Esophagus squamous epithelium (tissue), 5 donors: ENCODE measurements at regions not wholly inside any gene's neighbourhood (a gene's known extent, or its start where the extent isn't known, plus 50 kb on each side); places are given as distances from the start of the nearest gene placed in this dataset.

Experiments used
- DNase-seq: peaks from one replicate; lab custom pipeline; 2025; lab: John Stamatoyannopoulos, UW
- H3K27ac ChIP-seq, 4 donors: fragments of 200-600 bp; sonication (generic); one replicate each; pipeline ENCODE4 v1.5.1; 2016 to 2019; ENCODE audit warnings: mild to moderate bottlenecking in 1 of 4
- H3K27me3 ChIP-seq, 4 donors: fragments of 200-600 bp; sonication (generic); 1 replicate in 3 of 4; 2 replicates in 1 of 4; pipeline versions ENCODE4 v1.5.1 to v1.6.0; 2017 to 2021; ENCODE audit warnings: antibody characterized with exemption in 1 of 4
- H3K36me3 ChIP-seq, 3 donors: fragments of 200-600 bp; sonication (generic); one replicate each; pipeline ENCODE4 v1.5.1; 2016 to 2019
- H3K4me1 ChIP-seq, 3 donors: fragments of 200-600 bp; sonication (generic); one replicate each; pipeline ENCODE4 v1.5.1; 2017 to 2019
- H3K4me3 ChIP-seq, 4 donors: fragments of 200-600 bp; sonication (generic); 1 replicate in 3 of 4; 2 replicates in 1 of 4; pipeline ENCODE4 v1.5.1; 2016 to 2019; ENCODE audit warnings: mild to moderate bottlenecking in 2 of 4, moderate library complexity in 1 of 4
- H3K9me3 ChIP-seq, 3 donors: fragments of 200-600 bp; sonication (generic); one replicate each; pipeline ENCODE4 v1.5.1; 2016 to 2019
- CTCF ChIP-seq, 6 experiments: fragments of 450-650 bp in 4 of 6; fragments of 200-600 bp in 2 of 6; sonication (generic) in 2 of 6; IDR thresholded peaks; one replicate each; pipeline ENCODE4 v1.5.1; 2016 to 2019; ENCODE audit warnings: antibody characterized with exemption in 6 of 6, mild to moderate bottlenecking in 4 of 6, moderate library complexity in 4 of 6
- POLR2A ChIP-seq, 4 donors: fragments of 450-650 bp; IDR thresholded peaks; one replicate each; pipeline ENCODE4 v1.6.1; 2017; ENCODE audit warnings: antibody characterized with exemption in 4 of 4, mild to moderate bottlenecking in 4 of 4, moderate library complexity in 3 of 4
- whole genome bisulfite sequencing, 2 donors: methylation state at CpG; one replicate each; pipeline ENCODE4 v1.1.5; 2018; 5-methylcytosine and 5-hydroxymethylcytosine counted together
- intact Hi-C: fragments of 100-400 bp; cut with DNase I; formaldehyde crosslinking; loops from one replicate; pipeline ENCODE4 v1.15.0; 2022
- donor health status: DM: yes; HTN: yes; CAD: no.

- WGBS, 2 donors, result 89 to 95% methylated on average over 3 of the region's 3 CpGs
- TF ChIP-seq CTCF (IDR thresholded peaks at IDR 0.05), result no peak
- TF ChIP-seq POLR2A (IDR thresholded peaks at IDR 0.05), result no peak
- intact Hi-C loops, result no loop called here
Measured at GRCh38 chr9:2502210-2502609, 119.4 kb upstream of the VLDLR start.

GRCh38 chr9:2502760-2503159, 118.8 kb upstream of the VLDLR start:
- Histone ChIP-seq H3K36me3 (no peaks in the 10 kb centered on the region), H3K27ac (no peak overlapping the region), H3K4me3 (no peak overlapping the region), H3K27me3 (no peaks in the 10 kb centered on the region), H3K4me1 (no peaks in the 10 kb centered on the region), H3K9me3 (no peaks in the 10 kb centered on the region)
- intact Hi-C loops, result no loop called here
- TF ChIP-seq CTCF (IDR thresholded peaks at IDR 0.05) (no peak), POLR2A (IDR thresholded peaks at IDR 0.05) (no peak)
- no peak for DNase-seq
- 52 to 88% methylated on average over 2 of the region's 2 CpGs for WGBS, 2 donors

More at GRCh38 chr9:2502210-2502609, 119.4 kb upstream of the VLDLR start:
- Histone ChIP-seq H3K27ac (no peak overlapping the region), H3K36me3 (no peaks in the 10 kb centered on the region), H3K4me3 (no peak overlapping the region), H3K9me3 (no peaks in the 10 kb centered on the region), H3K27me3 (no peaks in the 10 kb centered on the region), H3K4me1 (no peaks in the 10 kb centered on the region)
- DNase-seq, result no peak

- Histone ChIP-seq H3K27ac (no peak overlapping the region), H3K4me3 (no peak overlapping the region), H3K27me3 (no peaks in the 10 kb centered on the region), H3K36me3 (no peaks in the 10 kb centered on the region), H3K4me1 (no peaks in the 10 kb centered on the region), H3K9me3 (no peaks in the 10 kb centered on the region)
- no peak for TF ChIP-seq POLR2A (IDR thresholded peaks at IDR 0.05)
- TF ChIP-seq CTCF (IDR thresholded peaks at IDR 0.05), result no peak
- no peak for DNase-seq
- 48 to 74% methylated on average over 3 of the region's 3 CpGs for WGBS, 2 donors
- intact Hi-C loops, result no loop called here
Measured at GRCh38 chr9:2506321-2506720, 115.3 kb upstream of the VLDLR start.

- H3K9me3 ChIP-seq, result no peaks in the 10 kb centered on the region
- H3K36me3 ChIP-seq, result no peaks in the 10 kb centered on the region
- H3K27me3 ChIP-seq, result no peaks in the 10 kb centered on the region
- H3K4me1 ChIP-seq, result no peaks in the 10 kb centered on the region
- no peak for DNase-seq
- no peak for TF ChIP-seq POLR2A (IDR thresholded peaks at IDR 0.05)
- TF ChIP-seq CTCF (IDR thresholded peaks at IDR 0.05), result no peak
- intact Hi-C loops, result no loop called here
- 89 to 98% methylated on average over 6 of the region's 6 CpGs for WGBS, 2 donors
- no peak overlapping the region for H3K27ac ChIP-seq
- H3K4me3 ChIP-seq, result no peak overlapping the region
Measured at GRCh38 chr9:2523591-2523990, 98.0 kb upstream of the VLDLR start.

GRCh38 chr9:2524601-2525000, 97.0 kb upstream of the VLDLR start:
- intact Hi-C loops, result no loop called here
- H3K27ac ChIP-seq, result no peak overlapping the region
- no peaks in the 10 kb centered on the region for H3K4me1 ChIP-seq
- no peaks in the 10 kb centered on the region for H3K27me3 ChIP-seq
- WGBS, 2 donors, result 47 to 58% methylated on average over 3 of the region's 3 CpGs
- no peak overlapping the region for H3K4me3 ChIP-seq
- H3K9me3 ChIP-seq, result no peaks in the 10 kb centered on the region
- TF ChIP-seq CTCF (IDR thresholded peaks at IDR 0.05) (no peak), POLR2A (IDR thresholded peaks at IDR 0.05) (no peak)
- no peaks in the 10 kb centered on the region for H3K36me3 ChIP-seq
- no peak for DNase-seq
